ENCODE measurements at regions not wholly inside any gene's neighbourhood (a gene's known extent, or its start where the extent isn't known, plus 50 kb on each side); places are given as distances from the start of the nearest gene placed in this dataset.
A peak's percentile ranks its signal among the peaks of the same experiment; 100 is the strongest.

- Histone ChIP-seq H3K9me3 (replicated peaks in 1 of 2; ENCODE audit: control insufficient read depth in 1 of 2, insufficient read depth in 1 of 2, low read length in 2 of 2) (no peaks in the 10 kb centered on the region), H3K4me1 (ENCODE audit: control insufficient read depth in 1 of 2, insufficient read depth in 2 of 2, low read length in 2 of 2) (no peaks in the 10 kb centered on the region), H4K20me1 (ENCODE audit: insufficient read depth, low read length) (no peaks in the 10 kb centered on the region), H3K9ac (ENCODE audit: insufficient read depth, low read length, poor library complexity, severe bottlenecking) (no peak overlapping the region), H3K27me3 (ENCODE audit: control insufficient read depth in 2 of 2, insufficient read depth in 2 of 2, low read length in 2 of 2) (no peaks in the 10 kb centered on the region), H3K4me2 (replicated peaks; ENCODE audit: extremely low read depth, low read length, poor library complexity, severe bottlenecking) (no peak overlapping the region), H3K36me3 (replicated peaks in 1 of 2; ENCODE audit: control insufficient read depth in 1 of 2, insufficient read depth in 2 of 2, low read length in 2 of 2) (no peaks in the 10 kb centered on the region), H3K79me2 (ENCODE audit: insufficient read depth, low read length) (no peaks in the 10 kb centered on the region), H3K27ac (ENCODE audit: low read depth in 1 of 2, low read length in 2 of 2) (no peak overlapping the region), H2AFZ (ENCODE audit: insufficient read depth, low read depth, low read length, poor library complexity, severe bottlenecking) (no peak overlapping the region), H3K4me3 (replicated peaks in 1 of 3; ENCODE audit: low read depth in 2 of 3, low read length in 3 of 3) (no peak overlapping the region)
- DNase-seq, result no peak
- intact Hi-C loops (cut with micrococcal nuclease), result no loop called here
- Mint-ChIP-seq H3K9me3 (peaks cover 0 to 8% (median 0%) of the 10 kb centered on the region in 7 donors), H3K27ac (no peak overlapping the region), H3K4me3 (no peak overlapping the region), H3K36me3 (no peaks in the 10 kb centered on the region), H3K4me1 (no peaks in the 10 kb centered on the region), H3K27me3 (ENCODE audit: low read depth in 3 of 3) (peaks cover 7 to 14% (median 12%) of the 10 kb centered on the region in 3 donors)
- TF ChIP-seq, protein P1, sequence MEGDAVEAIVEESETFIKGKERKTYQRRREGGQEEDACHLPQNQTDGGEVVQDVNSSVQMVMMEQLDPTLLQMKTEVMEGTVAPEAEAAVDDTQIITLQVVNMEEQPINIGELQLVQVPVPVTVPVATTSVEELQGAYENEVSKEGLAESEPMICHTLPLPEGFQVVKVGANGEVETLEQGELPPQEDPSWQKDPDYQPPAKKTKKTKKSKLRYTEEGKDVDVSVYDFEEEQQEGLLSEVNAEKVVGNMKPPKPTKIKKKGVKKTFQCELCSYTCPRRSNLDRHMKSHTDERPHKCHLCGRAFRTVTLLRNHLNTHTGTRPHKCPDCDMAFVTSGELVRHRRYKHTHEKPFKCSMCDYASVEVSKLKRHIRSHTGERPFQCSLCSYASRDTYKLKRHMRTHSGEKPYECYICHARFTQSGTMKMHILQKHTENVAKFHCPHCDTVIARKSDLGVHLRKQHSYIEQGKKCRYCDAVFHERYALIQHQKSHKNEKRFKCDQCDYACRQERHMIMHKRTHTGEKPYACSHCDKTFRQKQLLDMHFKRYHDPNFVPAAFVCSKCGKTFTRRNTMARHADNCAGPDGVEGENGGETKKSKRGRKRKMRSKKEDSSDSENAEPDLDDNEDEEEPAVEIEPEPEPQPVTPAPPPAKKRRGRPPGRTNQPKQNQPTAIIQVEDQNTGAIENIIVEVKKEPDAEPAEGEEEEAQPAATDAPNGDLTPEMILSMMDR (IDR thresholded peaks at IDR 0.05), result no peak
- 84% methylated on average over 12 of the region's 15 CpGs for WGBS (ENCODE audit: insufficient coverage)
Measured at GRCh38 chr20:48260129-48260756, 475.0 kb upstream of the SULF2 start.

DNA sequence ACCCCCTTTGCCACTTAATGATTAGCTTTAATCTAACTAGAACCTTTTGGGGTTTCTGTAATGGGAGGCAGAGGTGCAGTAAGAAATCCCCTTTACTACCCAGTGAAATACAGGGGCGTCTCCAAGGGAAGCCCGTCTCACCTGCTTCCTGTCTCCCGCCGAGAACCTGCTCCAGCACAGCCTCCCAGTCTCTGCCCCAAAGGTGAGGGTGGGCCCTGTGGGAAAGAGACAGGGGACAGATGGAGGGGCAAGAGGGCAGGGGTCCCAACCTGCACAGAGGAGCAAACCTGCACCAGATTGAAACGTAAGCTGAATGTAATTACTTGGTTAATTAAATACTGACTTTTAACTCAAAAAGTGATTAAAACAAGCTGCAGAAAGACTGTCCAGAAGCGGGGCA is 474.2 kb upstream of the SULF2 start:
- Mint-ChIP-seq H3K4me3 (peak overlapping the region in 1 of 2 donors; percentile 21), H3K36me3 (no peaks in the 10 kb centered on the region), H3K27me3 (ENCODE audit: low read depth in 3 of 3) (peaks cover 5 to 15% (median 14%) of the 10 kb centered on the region in 3 donors)

More for the DNA sequence above, 474.2 kb upstream of the SULF2 start:
- Histone ChIP-seq H3K79me2 (ENCODE audit: insufficient read depth, low read length) (no peaks in the 10 kb centered on the region), H3K36me3 (replicated peaks in 1 of 2; ENCODE audit: control insufficient read depth in 1 of 2, insufficient read depth in 2 of 2, low read length in 2 of 2) (no peaks in the 10 kb centered on the region), H4K20me1 (ENCODE audit: insufficient read depth, low read length) (no peaks in the 10 kb centered on the region), H3K4me3 (replicated peaks in 1 of 3; ENCODE audit: low read depth in 2 of 3, low read length in 3 of 3) (no peak overlapping the region), H3K4me1 (ENCODE audit: control insufficient read depth in 1 of 2, insufficient read depth in 2 of 2, low read length in 2 of 2) (no peaks in the 10 kb centered on the region), H3K27ac (ENCODE audit: low read depth in 1 of 2, low read length in 2 of 2) (no peak overlapping the region), H3K27me3 (ENCODE audit: control insufficient read depth in 2 of 2, insufficient read depth in 2 of 2, low read length in 2 of 2) (no peaks in the 10 kb centered on the region), H3K9me3 (replicated peaks in 1 of 2; ENCODE audit: control insufficient read depth in 1 of 2, insufficient read depth in 1 of 2, low read length in 2 of 2) (no peaks in the 10 kb centered on the region), H3K4me2 (replicated peaks; ENCODE audit: extremely low read depth, low read length, poor library complexity, severe bottlenecking) (no peak overlapping the region), H3K9ac (ENCODE audit: insufficient read depth, low read length, poor library complexity, severe bottlenecking) (no peak overlapping the region), H2AFZ (ENCODE audit: insufficient read depth, low read depth, low read length, poor library complexity, severe bottlenecking) (no peak overlapping the region)
- TF ChIP-seq, protein P1 (IDR thresholded peaks at IDR 0.05), result no peak
- Mint-ChIP-seq H3K9me3 (peaks cover 0 to 8% (median 0%) of the 10 kb centered on the region in 7 donors), H3K4me1 (no peaks in the 10 kb centered on the region), H3K27ac (no peak overlapping the region)
- no peak for DNase-seq
- 78% methylated on average over 1 of the region's 6 CpGs for WGBS (ENCODE audit: insufficient coverage)
- intact Hi-C loops (cut with micrococcal nuclease), result no loop called here

All from CD14-positive monocyte (primary cell).